Renal cortex interstitium (tissue), 11 donors: ENCODE measurements at regions not wholly inside any gene's neighbourhood (a gene's known extent, or its start where the extent isn't known, plus 50 kb on each side); places are given as distances from the start of the nearest gene placed in this dataset.

ENCODE experiments used
- DNase-seq, 11 donors: peaks; one replicate each; pipeline ENCODE4 v3.0.0-alpha.2; 2013; ENCODE audit warnings: low read depth in 9 of 11, low spot score in 4 of 11; ENCODE audit errors: extremely low read depth in 1 of 11

GRCh38 chr13:87867426-87867825 lies 196.3 kb downstream of the SLITRK5 start:
- no peak for DNase-seq

- DNase-seq: no peak
Observed at GRCh38 chr13:87868731-87869130, 197.6 kb downstream of the SLITRK5 start.

- no peak for DNase-seq
Observed at GRCh38 chr13:87872813-87873212, 201.6 kb downstream of the SLITRK5 start.

- DNase-seq: no peak
Observed at GRCh38 chr13:87877477-87877876, 206.3 kb downstream of the SLITRK5 start.

- DNase-seq: no peak
Observed at GRCh38 chr13:87878706-87879105, 207.5 kb downstream of the SLITRK5 start.

GRCh38 chr13:87884884-87885283 lies 213.7 kb downstream of the SLITRK5 start:
- DNase-seq: no peak

GRCh38 chr13:87887459-87888123 lies 216.4 kb downstream of the SLITRK5 start:
- DNase-seq: no peak

GRCh38 chr13:87889254-87889653 lies 218.1 kb downstream of the SLITRK5 start:
- no peak for DNase-seq

GRCh38 chr13:87893186-87893585 lies 222.0 kb downstream of the SLITRK5 start:
- no peak for DNase-seq

GRCh38 chr13:87894059-87894458 lies 222.9 kb downstream of the SLITRK5 start:
- no peak for DNase-seq

GRCh38 chr13:87903553-87903952 lies 232.4 kb downstream of the SLITRK5 start:
- no peak for DNase-seq

- DNase-seq: no peak
Observed at GRCh38 chr13:87906411-87906810, 235.2 kb downstream of the SLITRK5 start.

GRCh38 chr13:87907202-87907601 lies 236.0 kb downstream of the SLITRK5 start:
- no peak for DNase-seq

GRCh38 chr13:87919956-87920355 lies 248.8 kb downstream of the SLITRK5 start:
- no peak for DNase-seq

- no peak for DNase-seq
Observed at GRCh38 chr13:87923753-87924152, 252.6 kb downstream of the SLITRK5 start.

GRCh38 chr13:87925006-87925405 lies 253.8 kb downstream of the SLITRK5 start:
- no peak for DNase-seq

GRCh38 chr13:87940776-87941175 lies 269.6 kb downstream of the SLITRK5 start:
- DNase-seq: no peak

- DNase-seq: peak in 2 of 11 donors; percentile 2 to 3
Observed at GRCh38 chr13:87941226-87941625, 270.1 kb downstream of the SLITRK5 start.

- no peak for DNase-seq
Observed at GRCh38 chr13:87942205-87942604, 271.0 kb downstream of the SLITRK5 start.

GRCh38 chr13:87944038-87944437 lies 272.9 kb downstream of the SLITRK5 start:
- DNase-seq: no peak

GRCh38 chr13:87952377-87952776 lies 281.2 kb downstream of the SLITRK5 start:
- DNase-seq: no peak
